ENCODE measurements at regions not wholly inside any gene's neighbourhood (a gene's known extent, or its start where the extent isn't known, plus 50 kb on each side); places are given as distances from the start of the nearest gene placed in this dataset.

DNA sequence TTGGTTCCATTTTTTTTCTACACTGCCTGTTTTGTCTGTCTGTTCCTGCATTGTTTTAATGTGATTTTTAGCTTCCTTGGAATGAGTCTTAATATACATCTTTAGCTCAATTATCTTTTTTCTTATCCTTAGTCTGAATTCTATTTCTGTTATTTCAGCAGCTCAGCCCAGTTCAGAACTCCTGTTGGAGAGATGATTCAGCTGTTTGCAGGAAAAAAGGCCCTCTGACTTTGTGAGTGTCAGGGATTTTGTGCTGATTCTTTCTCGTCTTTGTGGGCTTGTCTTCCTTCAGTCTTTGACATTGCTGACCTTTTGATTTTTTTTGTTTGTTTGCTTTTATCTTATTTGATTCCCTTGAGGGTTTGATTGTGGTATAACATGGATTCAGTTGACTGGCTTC, 343.2 kb upstream of the TRAM1L1 start:
- H3K27me3 Mint-ChIP-seq: no peaks in the 10 kb centered on the region
- H3K4me3 Mint-ChIP-seq: no peak overlapping the region
- H3K4me1 Mint-ChIP-seq: no peaks in the 10 kb centered on the region
- ATAC-seq (replicated peaks) (no peak), DNase-seq (no peak)
- peaks cover 2 to 3% of the 10 kb centered on the region in 2 donors for H3K9me3 Mint-ChIP-seq
- no peaks in the 10 kb centered on the region for H3K36me3 Mint-ChIP-seq
- H3K27ac Mint-ChIP-seq: no peak overlapping the region

DNA sequence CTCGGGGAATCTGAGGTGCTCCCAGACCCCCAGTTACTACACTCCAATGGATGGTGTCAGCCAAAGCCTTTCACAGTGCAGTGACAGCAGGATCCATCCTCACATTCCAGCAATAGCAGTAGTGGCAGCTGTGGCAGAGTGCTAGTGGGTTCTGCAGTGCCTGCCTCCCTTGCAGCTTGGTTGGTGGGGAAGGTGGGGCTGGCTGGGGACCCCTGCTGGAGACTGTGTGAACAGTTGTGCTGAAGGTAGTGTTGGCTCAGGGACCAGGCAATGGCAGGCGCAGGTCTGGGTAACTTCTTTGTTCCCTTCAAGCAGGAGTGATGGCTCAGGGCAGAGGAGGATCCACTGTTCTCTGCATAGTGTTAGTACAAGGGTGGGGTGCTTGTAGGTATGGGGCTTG, 343.7 kb upstream of the TRAM1L1 start:
- no peak for DNase-seq
- no peaks in the 10 kb centered on the region for H3K36me3 Mint-ChIP-seq
- H3K4me3 Mint-ChIP-seq: no peak overlapping the region
- no peaks in the 10 kb centered on the region for H3K27me3 Mint-ChIP-seq
- H3K9me3 Mint-ChIP-seq: peaks cover 2 to 3% of the 10 kb centered on the region in 2 donors
- no peak overlapping the region for H3K27ac Mint-ChIP-seq
- H3K4me1 Mint-ChIP-seq: no peaks in the 10 kb centered on the region
- peak; percentile 16 to 39 for ATAC-seq (replicated peaks)

DNA sequence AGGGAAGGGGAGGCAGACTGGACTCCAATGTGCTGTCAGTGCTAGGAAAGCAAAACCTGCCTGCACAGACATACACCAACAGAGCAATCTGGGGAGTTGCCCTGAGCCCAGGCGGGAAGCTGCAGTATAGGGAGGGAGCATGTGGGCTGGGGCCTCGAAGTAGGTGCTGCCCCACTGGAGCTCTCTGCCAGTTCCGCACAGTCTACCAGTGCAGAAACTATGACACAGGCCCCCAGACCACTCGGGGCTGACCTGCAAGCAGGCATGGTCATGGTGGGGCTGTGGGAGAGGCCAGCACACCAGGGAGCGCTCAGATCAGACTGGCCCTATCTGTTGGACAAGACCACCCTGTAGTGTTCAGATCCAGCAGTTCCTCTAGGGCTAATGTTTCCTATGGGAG, 344.1 kb upstream of the TRAM1L1 start:
- H3K27me3 Mint-ChIP-seq: no peaks in the 10 kb centered on the region
- H3K36me3 Mint-ChIP-seq: no peaks in the 10 kb centered on the region
- H3K4me3 Mint-ChIP-seq: no peak overlapping the region
- H3K27ac Mint-ChIP-seq: no peak overlapping the region
- DNase-seq (no peak), ATAC-seq (replicated peaks) (peak in 1 of 2 donors; percentile 39)
- H3K4me1 Mint-ChIP-seq: no peaks in the 10 kb centered on the region
- H3K9me3 Mint-ChIP-seq: peaks cover 0 to 3% of the 10 kb centered on the region in 2 donors

DNA sequence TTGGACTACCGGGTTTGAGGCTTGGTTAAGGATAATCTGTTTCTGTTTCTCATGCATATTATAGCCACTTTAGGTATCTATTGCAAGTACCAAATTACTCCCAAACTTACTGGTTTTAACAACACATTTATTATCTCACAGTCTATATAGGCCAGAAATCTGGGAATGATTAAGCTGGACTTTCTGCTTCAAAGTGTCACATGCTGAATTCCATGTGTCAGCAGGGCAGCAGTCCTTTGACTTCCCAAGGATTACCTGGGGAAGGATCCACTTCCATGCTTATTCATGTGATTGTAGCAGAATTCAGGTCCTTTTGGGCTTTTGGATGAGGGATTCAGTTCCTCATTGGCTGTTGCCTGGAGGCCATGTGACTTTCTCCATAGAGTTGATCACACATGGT, 349.0 kb upstream of the TRAM1L1 start:
- ATAC-seq (replicated peaks) (no peak), DNase-seq (no peak)
- Mint-ChIP-seq H3K36me3 (no peaks in the 10 kb centered on the region), H3K27me3 (no peaks in the 10 kb centered on the region), H3K9me3 (no peaks in the 10 kb centered on the region), H3K4me1 (no peaks in the 10 kb centered on the region), H3K27ac (no peak overlapping the region), H3K4me3 (no peak overlapping the region)

DNA sequence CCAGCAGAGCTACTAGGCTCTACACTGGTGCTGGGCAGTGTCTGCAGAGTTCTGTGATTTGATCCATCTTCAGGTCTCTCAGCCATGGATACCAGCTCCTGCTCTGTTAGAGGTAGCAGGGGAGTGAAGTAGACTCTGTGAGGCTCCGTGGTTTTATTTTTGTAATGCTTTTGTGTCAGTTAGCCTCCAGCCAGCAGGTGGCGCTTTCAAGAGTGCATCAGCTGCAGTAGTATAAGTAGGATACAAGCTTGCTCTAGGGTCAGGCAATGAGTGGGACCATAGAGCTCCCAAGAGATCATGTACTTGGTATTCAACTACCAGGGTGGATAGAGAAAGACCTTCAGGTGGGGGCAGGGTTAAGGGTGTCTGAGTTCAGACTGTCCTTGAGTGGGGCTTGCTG, 362.5 kb upstream of the TRAM1L1 start:
- Mint-ChIP-seq H3K4me1 (no peaks in the 10 kb centered on the region), H3K36me3 (no peaks in the 10 kb centered on the region), H3K9me3 (peaks cover 3 to 6% of the 10 kb centered on the region in 2 donors), H3K27ac (no peak overlapping the region), H3K27me3 (no peaks in the 10 kb centered on the region), H3K4me3 (no peak overlapping the region)
- no peak for ATAC-seq (replicated peaks)
- no peak for DNase-seq

DNA sequence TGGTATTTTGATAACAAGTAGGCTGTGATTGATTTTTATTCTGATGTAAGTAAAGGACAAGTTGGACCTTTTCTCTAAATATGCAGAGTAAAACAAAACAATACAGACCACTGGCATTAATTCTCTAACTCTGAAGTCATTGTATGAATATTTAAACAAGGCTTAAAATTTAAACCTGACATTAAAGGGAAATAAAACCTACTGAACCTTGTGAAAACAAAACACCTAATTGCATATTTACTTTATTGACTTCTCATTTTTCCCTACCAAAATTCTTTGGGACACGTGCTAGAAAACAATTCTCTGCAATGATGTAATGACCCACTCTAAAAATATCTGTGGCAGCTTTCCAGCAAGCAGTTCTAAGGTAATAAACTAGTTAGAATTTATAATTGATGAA, 369.7 kb upstream of the TRAM1L1 start:
- no peaks in the 10 kb centered on the region for H3K36me3 Mint-ChIP-seq
- H3K27me3 Mint-ChIP-seq: no peaks in the 10 kb centered on the region
- H3K4me3 Mint-ChIP-seq: no peak overlapping the region
- no peak overlapping the region for H3K27ac Mint-ChIP-seq
- ATAC-seq (replicated peaks): no peak
- peaks cover 3 to 5% of the 10 kb centered on the region in 2 donors for H3K9me3 Mint-ChIP-seq
- no peak for DNase-seq
- H3K4me1 Mint-ChIP-seq: no peaks in the 10 kb centered on the region

DNA sequence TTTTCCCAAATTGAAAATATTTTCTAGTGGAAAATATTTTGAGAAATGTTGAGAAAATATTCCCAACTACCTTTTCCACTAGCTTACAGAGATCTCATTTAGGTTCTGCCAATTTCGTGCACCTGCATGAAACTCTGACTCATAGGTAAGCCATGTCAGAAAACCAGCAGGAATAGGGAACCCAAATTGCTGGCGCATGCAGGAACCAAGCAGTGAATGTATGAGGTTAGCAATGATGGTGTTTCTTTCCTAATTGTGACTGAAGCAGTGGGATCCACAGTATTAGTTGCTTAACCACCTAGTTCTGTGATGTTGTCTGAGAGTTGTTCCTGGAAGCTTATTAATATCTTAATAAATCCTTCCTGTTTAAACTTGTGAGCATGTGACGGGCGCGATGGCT, 381.0 kb upstream of the TRAM1L1 start:
- no peak for ATAC-seq (replicated peaks)
- H3K9me3 Mint-ChIP-seq: peaks cover 0 to under 1% of the 10 kb centered on the region in 2 donors
- DNase-seq: no peak
- no peak overlapping the region for H3K4me3 Mint-ChIP-seq
- no peaks in the 10 kb centered on the region for H3K36me3 Mint-ChIP-seq
- no peaks in the 10 kb centered on the region for H3K4me1 Mint-ChIP-seq
- H3K27me3 Mint-ChIP-seq: no peaks in the 10 kb centered on the region
- H3K27ac Mint-ChIP-seq: no peak overlapping the region

DNA sequence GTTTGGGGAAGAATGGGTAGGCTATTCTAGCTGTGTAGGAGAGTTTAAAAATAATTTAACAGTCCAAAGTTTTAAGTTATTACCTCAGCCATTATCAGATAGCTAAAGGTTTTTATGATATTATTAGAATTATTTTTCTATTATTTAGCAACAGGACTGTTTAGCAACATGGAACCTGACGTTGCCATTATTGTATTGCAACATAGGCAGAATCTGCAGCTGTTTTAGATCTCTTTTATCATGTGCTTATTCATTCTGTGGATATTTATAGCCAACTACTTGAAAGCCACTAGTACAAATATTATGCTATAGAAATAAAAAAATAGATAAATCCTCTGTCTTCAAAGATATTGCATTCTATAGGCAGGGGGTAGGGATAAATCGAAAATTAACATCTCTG, 382.0 kb upstream of the TRAM1L1 start:
- Mint-ChIP-seq H3K9me3 (peaks cover 0 to 4% of the 10 kb centered on the region in 2 donors), H3K36me3 (no peaks in the 10 kb centered on the region), H3K27ac (no peak overlapping the region), H3K27me3 (no peaks in the 10 kb centered on the region), H3K4me1 (no peaks in the 10 kb centered on the region), H3K4me3 (no peak overlapping the region)
- ATAC-seq (replicated peaks) (no peak), DNase-seq (no peak)

DNA sequence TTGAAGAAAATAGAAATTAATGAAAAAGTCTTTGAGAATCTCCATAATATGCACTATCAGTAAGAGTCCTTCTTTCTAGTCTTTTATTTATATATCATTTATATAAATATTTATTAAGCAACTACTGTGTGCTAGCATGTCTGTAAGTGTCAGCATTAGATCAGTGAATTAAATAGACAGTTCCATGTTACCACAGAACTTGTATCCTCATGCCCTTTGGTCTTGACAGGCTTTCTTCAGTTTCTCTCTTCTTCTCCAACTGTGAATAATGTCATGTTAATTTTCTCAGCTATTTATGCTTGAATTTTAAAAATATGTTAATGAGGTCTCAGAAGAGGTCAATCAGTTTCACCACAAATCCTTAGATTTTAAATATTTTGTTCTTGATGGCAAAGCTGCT, 389.6 kb upstream of the TRAM1L1 start:
- ATAC-seq (replicated peaks) (no peak), DNase-seq (no peak)

DNA sequence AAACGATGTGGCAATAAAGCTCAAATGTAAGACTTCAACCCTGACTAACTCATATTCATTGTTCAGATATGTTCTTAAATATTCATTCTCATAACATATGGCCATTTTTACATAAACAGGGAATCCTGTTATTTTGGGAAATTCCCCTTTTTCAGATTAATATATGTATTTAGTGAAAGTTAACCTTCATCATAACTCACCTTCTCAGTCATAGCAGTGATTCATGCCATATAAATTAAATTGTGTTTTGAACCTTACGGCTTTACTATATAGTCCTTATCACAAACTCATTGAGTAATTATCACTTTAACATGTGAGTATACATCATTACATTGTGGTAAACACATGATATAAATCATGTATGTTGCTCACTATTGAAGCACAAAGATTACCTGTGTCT, 392.5 kb upstream of the TRAM1L1 start:
- Mint-ChIP-seq H3K27me3 (no peaks in the 10 kb centered on the region), H3K36me3 (no peaks in the 10 kb centered on the region), H3K27ac (no peak overlapping the region), H3K9me3 (peaks cover 3 to 4% of the 10 kb centered on the region in 2 donors), H3K4me3 (no peak overlapping the region), H3K4me1 (peaks cover 2 to 6% of the 10 kb centered on the region in 2 donors)
- DNase-seq (no peak), ATAC-seq (replicated peaks) (no peak)

More for the DNA sequence above, 389.6 kb upstream of the TRAM1L1 start:
- no peak overlapping the region for H3K4me3 Mint-ChIP-seq
- peaks cover 4 to 9% of the 10 kb centered on the region in 2 donors for H3K9me3 Mint-ChIP-seq
- H3K27ac Mint-ChIP-seq: no peak overlapping the region
- H3K4me1 Mint-ChIP-seq: peaks cover 2 to 6% of the 10 kb centered on the region in 2 donors
- H3K36me3 Mint-ChIP-seq: no peaks in the 10 kb centered on the region
- no peaks in the 10 kb centered on the region for H3K27me3 Mint-ChIP-seq

DNA sequence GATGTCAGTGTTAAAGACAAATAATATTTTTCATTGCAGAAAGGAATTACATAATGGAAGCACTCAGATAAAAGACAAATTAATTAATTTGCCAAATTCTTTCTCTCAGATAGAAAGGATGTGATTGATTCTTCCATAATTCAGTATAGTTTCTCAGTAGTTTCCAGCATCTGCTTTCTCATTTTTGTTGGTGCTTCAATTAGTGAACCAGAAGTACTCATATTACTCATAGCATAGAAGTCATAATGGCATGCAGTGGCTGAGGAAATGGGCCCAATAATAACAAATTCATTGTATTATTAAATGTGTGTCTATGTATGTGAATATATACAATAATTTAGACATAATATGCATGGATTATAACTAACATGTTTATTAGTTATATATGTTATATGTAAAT, 393.3 kb upstream of the TRAM1L1 start:
- Mint-ChIP-seq H3K27ac (no peak overlapping the region), H3K27me3 (no peaks in the 10 kb centered on the region), H3K4me1 (peaks cover 2 to 6% of the 10 kb centered on the region in 2 donors), H3K4me3 (no peak overlapping the region), H3K9me3 (peaks cover 3 to 4% of the 10 kb centered on the region in 2 donors), H3K36me3 (no peaks in the 10 kb centered on the region)
- no peak for DNase-seq
- ATAC-seq (replicated peaks): no peak

DNA sequence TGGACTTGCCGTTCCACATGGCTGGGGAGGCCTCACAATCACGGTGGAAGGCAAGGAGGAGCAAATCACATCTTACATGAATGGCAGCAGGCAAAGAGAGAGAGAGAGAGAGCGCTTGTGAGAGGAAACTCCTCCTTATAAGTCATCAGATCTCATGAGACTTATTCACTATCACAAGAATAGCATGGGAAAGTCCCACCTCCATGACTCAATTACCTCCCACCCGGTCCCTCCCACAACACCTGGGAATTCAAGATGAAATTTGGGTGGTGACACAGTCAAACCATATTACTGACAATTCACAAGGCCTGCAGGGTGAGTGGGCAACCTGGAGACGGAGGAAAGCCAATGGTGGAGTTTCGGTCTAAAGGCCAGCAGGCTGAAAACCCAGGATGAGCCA, 394.3 kb upstream of the TRAM1L1 start:
- Mint-ChIP-seq H3K27me3 (no peaks in the 10 kb centered on the region), H3K27ac (no peak overlapping the region), H3K9me3 (peaks cover 3 to 4% of the 10 kb centered on the region in 2 donors), H3K4me1 (peaks cover 2 to 6% of the 10 kb centered on the region in 2 donors), H3K36me3 (no peaks in the 10 kb centered on the region), H3K4me3 (no peak overlapping the region)
- DNase-seq (no peak), ATAC-seq (replicated peaks) (no peak)

DNA sequence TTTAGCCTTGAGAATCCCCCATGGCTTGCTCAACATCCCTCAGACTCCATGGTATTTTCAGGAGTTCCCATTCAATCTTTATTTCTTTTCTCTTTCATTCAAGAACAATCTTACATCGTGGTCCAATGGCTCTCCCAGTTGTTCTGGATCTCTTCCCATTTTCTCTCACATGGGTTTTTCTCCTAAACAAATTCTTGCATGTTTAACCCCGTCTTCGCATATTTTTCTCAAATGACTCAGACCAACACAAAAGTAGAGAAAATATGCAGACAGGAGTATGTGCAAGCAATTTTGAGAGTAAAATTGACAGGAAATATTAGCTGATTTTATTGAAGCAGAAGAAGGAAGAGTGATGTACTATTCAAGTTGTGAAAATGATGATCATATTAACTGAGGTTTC, 396.4 kb upstream of the TRAM1L1 start:
- no peak for ATAC-seq (replicated peaks)
- peaks cover 3 to 8% of the 10 kb centered on the region in 2 donors for H3K9me3 Mint-ChIP-seq
- no peak for DNase-seq
- no peaks in the 10 kb centered on the region for H3K27me3 Mint-ChIP-seq
- H3K27ac Mint-ChIP-seq: no peak overlapping the region
- no peak overlapping the region for H3K4me3 Mint-ChIP-seq
- peaks cover 2 to 6% of the 10 kb centered on the region in 2 donors for H3K4me1 Mint-ChIP-seq
- no peaks in the 10 kb centered on the region for H3K36me3 Mint-ChIP-seq

DNA sequence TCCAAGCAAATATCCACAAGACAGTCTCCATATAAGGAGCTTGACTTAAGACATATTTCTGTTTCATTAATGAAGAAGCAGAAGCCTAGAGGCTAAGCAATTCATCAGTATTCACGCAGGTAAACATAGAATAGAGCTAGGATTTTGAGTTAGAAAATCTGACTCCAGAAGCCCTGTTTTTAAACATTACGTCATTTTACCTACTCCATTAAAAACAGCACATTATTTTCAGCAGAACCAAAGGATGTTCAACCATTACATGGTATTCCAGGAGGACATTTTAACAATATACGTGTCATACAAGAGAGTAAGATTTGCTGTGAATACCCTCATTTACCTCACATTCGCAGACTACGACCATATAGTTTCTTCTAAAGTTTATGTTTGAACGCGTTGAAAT, 403.3 kb upstream of the TRAM1L1 start:
- H3K4me1 Mint-ChIP-seq: no peaks in the 10 kb centered on the region

DNA sequence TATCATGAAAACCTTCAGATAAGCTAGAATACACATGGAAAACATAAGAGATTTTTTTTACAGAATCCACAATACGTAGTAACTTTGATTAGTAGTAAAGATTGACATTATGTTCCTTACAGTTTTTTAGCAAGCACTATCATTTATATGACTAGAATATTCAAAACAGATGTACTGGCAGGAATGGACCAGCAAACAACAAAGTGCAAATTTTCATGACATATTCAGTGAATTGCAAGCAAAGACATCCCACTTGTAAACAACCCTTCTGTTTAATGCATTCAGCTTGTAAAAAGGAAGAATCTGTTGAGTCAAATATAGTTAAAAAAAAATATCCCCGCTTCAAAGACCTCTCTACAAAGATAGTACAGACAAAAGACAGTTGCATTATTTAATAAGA, 403.7 kb upstream of the TRAM1L1 start:
- DNase-seq (no peak), ATAC-seq (replicated peaks) (no peak)
- H3K27me3 Mint-ChIP-seq: no peaks in the 10 kb centered on the region
- H3K4me3 Mint-ChIP-seq: no peak overlapping the region
- H3K27ac Mint-ChIP-seq: no peak overlapping the region
- H3K4me1 Mint-ChIP-seq: no peaks in the 10 kb centered on the region
- no peaks in the 10 kb centered on the region for H3K36me3 Mint-ChIP-seq
- peaks cover 0 to 4% of the 10 kb centered on the region in 2 donors for H3K9me3 Mint-ChIP-seq

More for the DNA sequence above, 403.3 kb upstream of the TRAM1L1 start:
- H3K27me3 Mint-ChIP-seq: no peaks in the 10 kb centered on the region
- no peaks in the 10 kb centered on the region for H3K36me3 Mint-ChIP-seq
- H3K27ac Mint-ChIP-seq: no peak overlapping the region
- DNase-seq (no peak), ATAC-seq (replicated peaks) (no peak)
- H3K9me3 Mint-ChIP-seq: peaks cover 0 to 4% of the 10 kb centered on the region in 2 donors
- no peak overlapping the region for H3K4me3 Mint-ChIP-seq

DNA sequence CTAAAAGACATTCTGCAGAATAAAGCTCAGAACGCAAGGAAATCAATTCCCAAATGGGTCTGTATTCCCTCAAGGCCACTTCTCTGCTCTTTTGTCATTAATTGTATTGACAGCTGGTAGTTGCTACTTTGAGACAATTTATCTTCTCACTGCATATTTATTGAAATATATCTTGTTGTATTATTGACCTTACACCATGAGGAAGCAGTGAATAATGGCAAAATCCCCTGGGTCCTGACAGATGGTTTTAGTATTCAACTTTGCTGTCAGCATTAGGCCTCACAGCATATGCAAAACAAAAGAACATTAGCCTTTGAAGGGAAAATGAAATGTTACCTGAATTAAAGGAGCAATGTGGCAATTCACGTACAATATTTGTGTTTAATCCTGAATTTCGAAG, 406.1 kb upstream of the TRAM1L1 start:
- Mint-ChIP-seq H3K27ac (no peak overlapping the region), H3K36me3 (no peaks in the 10 kb centered on the region), H3K27me3 (no peaks in the 10 kb centered on the region), H3K4me3 (no peak overlapping the region), H3K9me3 (no peaks in the 10 kb centered on the region), H3K4me1 (no peaks in the 10 kb centered on the region)
- DNase-seq (no peak), ATAC-seq (replicated peaks) (no peak)

All from stimulated activated naive B cell treated with anti-CD40 and anti-IgM and Interleukin-4, amounts not matched to agents 10 μg/mL and 1 μg/mL and 100 μg/mL, for 72 hours (primary cell).